GM18951 (cell line): ENCODE measurements at regions not wholly inside any gene's neighbourhood (a gene's known extent, or its start where the extent isn't known, plus 50 kb on each side); places are given as distances from the start of the nearest gene placed in this dataset.

Experiments
- POLR2A ChIP-seq: IDR thresholded peaks from 4 replicates; pipeline ENCODE4 v1.6.1; 2011; ENCODE audit warnings: mild to moderate bottlenecking; ENCODE audit not compliant: insufficient read length, insufficient read depth; ENCODE audit errors: extremely low read depth
- in situ Hi-C: fragments of 300-500 bp; cut with MboI; formaldehyde crosslinking; loops from one replicate; pipeline ENCODE4 v1.12.0; 2022; ENCODE audit warnings: low sequenced_read_pairs, mixed read lengths, inconsistent platforms; ENCODE audit not compliant: unreplicated experiment

GRCh38 chr2:158732573-158733429 lies 62.3 kb upstream of the DAPL1 start:
- TF ChIP-seq POLR2A, result no peak
- in situ Hi-C loops, result loop anchor here (25.0 kb wide), 1 partner anchor 546 kb away; no protein-coding TSS in a partner anchor

DNA sequence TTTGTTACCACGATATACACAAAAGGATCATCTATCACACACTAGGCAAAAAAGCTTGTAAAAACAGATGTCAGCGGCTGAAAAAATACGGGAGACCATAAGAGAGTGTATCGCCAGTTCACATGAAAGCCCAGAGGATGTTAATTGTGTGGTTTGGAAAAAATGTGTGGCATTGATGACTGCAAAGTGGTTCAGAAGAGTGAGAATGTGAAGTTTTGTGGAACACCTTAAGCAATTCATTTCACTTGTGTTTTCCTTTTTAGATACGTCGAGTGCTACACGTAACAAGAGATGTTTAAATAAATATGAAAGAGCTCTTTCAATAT lies 61.7 kb upstream of the DAPL1 start:
- no peak for TF ChIP-seq POLR2A
- in situ Hi-C loops, result loop anchor here (25.0 kb wide), 1 partner anchor 546 kb away; no protein-coding TSS in a partner anchor

DNA sequence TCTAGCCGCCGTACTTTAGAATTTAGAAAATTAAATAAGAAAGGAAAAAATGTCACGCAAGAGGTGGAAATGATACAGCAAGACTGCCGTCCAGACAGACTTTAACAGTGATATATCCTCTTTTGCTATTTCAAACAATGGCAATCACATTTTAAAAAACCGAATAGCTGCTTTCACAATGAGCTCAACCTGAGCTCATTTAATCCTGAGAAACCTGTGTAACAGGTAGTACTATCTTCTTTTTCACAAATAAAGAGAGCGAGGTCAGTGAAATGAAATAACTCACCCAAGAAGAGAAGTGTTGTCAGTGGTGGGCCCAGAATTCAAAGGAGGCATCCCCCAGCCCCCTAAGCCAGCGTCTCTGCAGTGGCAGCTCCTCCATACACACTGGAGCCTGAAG lies 60.7 kb upstream of the DAPL1 start:
- no peak for TF ChIP-seq POLR2A
- in situ Hi-C loops, result loop anchor here (25.0 kb wide), 1 partner anchor 547 kb away; no protein-coding TSS in a partner anchor

- TF ChIP-seq POLR2A, result no peak
- in situ Hi-C loops, result loop anchor here (25.0 kb wide), 1 partner anchor 549 kb away; no protein-coding TSS in a partner anchor
Measured at GRCh38 chr2:158735822-158736580, 59.1 kb upstream of the DAPL1 start.

- in situ Hi-C loops, result loop anchor here (25.0 kb wide), 1 partner anchor 551 kb away; no protein-coding TSS in a partner anchor
- no peak for TF ChIP-seq POLR2A
Measured at GRCh38 chr2:158738363-158738762, 56.8 kb upstream of the DAPL1 start.

DNA sequence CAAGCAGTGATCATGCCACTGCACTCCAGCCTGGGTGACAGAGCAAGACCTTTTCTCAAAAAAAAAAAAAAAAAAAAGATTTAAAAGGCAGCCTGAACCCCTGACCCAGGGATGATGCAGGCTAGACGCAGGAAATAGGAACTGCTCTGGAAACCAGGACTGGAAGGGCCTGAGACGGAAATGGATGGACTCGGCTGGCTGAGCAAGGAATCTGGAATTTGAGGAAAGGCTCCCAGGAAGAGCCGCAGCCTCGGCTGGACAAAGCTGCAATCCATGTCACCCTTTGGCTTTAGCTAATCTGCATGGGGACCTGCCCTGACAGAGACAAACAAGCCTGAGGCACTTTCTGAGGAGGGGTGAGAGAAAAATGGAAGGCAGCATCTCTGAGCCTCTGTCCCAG lies 55.0 kb upstream of the DAPL1 start:
- TF ChIP-seq POLR2A, result no peak
- in situ Hi-C loops, result loop anchor here (5.0 to 25.0 kb wide), 2 partner anchors 553 to 718 kb away; no protein-coding TSS in a partner anchor

DNA sequence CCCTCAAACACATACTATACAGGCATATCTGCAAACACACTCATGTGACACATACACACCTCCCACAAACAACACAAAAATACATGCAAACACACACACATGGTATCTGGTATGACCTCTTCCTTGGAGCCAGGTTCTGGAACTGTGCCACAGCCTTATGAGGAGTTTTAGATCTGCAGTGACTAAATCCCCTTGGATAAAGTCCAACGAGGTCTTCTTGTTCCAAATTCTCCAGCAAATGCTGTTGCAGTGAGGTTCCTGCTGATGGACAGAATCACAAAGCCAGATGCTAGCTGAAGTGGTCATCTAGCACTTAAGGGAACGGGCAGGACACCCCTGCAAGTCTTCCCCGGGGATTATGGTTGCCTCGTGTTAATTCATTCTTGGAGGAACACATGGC lies 54.5 kb upstream of the DAPL1 start:
- in situ Hi-C loops, result loop anchor here (5.0 to 25.0 kb wide), 2 partner anchors 553 to 718 kb away; no protein-coding TSS in a partner anchor
- TF ChIP-seq POLR2A, result no peak

GRCh38 chr2:158741625-158742024 lies 53.5 kb upstream of the DAPL1 start:
- TF ChIP-seq POLR2A, result no peak
- in situ Hi-C loops, result loop anchor here (5.0 to 25.0 kb wide), 2 partner anchors 554 to 719 kb away; no protein-coding TSS in a partner anchor

DNA sequence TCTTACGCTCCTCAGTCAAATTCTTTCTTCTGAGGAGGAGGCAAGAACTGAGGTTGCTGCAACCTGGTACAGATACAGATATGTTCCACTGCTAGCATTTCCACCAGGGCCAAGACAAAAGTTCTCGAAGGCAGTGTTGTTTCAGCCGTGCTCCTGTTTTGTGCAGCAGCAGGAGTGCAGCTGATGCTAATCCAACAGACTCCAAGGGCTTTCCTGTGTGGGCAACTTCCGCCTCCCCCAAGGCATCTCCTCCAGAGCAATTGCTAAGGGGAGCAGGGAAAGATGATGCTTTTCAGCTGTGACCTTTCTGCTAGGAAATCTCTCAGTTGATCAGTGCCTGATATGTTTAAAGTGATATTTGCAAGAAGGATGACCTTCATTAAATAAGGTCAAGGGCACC lies 52.6 kb upstream of the DAPL1 start:
- in situ Hi-C loops, result loop anchor here (5.0 to 25.0 kb wide), 2 partner anchors 555 to 720 kb away; no protein-coding TSS in a partner anchor
- TF ChIP-seq POLR2A, result no peak

GRCh38 chr2:158743466-158743865 lies 51.7 kb upstream of the DAPL1 start:
- TF ChIP-seq POLR2A, result no peak
- in situ Hi-C loops, result loop anchor here (5.0 to 25.0 kb wide), 2 partner anchors 556 to 721 kb away; no protein-coding TSS in a partner anchor

- TF ChIP-seq POLR2A, result no peak
Measured at GRCh38 chr2:158743879-158744278, 51.2 kb upstream of the DAPL1 start.

DNA sequence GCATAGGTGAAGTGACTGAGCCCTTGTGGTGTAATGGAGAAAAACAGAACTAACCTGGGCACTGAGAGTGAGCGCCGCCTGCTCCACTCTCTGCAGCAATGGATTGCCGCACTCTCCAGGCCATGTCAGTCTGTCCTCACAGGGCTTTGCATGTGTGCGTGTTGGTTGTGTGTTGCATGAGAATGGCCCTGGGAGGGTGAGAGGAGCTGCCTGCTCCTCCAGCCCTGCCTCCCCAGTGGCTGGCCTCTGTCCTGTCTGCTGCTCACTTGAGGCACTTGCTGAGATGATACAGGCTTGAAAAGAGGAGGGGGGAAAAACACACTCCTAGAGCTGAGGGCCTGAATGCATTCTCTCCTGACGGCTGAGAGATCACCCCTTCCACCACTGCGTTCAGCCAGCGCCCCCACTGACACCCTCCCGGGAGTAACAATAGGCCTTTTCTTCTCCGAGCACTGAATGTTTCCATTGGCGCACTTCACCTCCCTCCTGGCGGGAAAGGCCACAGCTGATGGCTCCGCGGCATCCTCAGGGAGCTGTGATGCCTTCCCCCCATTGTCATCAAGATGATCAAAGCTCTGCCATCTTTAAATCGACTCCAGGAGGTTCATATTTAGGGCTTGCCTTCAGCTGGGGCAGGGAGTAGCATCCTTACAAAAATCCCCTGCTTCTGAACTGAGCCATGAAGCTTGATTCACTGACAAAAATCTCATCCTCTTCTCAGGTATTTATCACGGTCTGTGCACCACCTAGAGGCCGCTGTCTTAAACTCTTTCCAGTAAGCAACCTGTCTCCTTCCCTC lies 49.9 kb upstream of the DAPL1 start:
- in situ Hi-C loops, result loop anchor here (25.0 kb wide), 1 partner anchor 558 kb away; no protein-coding TSS in a partner anchor
- no peak for TF ChIP-seq POLR2A

More at GRCh38 chr2:158743879-158744278, 51.2 kb upstream of the DAPL1 start:
- in situ Hi-C loops, result loop anchor here (5.0 to 25.0 kb wide), 2 partner anchors 557 to 722 kb away; no protein-coding TSS in a partner anchor
